ENCODE measurements at regions not wholly inside any gene's neighbourhood (a gene's known extent, or its start where the extent isn't known, plus 50 kb on each side); places are given as distances from the start of the nearest gene placed in this dataset.

DNA sequence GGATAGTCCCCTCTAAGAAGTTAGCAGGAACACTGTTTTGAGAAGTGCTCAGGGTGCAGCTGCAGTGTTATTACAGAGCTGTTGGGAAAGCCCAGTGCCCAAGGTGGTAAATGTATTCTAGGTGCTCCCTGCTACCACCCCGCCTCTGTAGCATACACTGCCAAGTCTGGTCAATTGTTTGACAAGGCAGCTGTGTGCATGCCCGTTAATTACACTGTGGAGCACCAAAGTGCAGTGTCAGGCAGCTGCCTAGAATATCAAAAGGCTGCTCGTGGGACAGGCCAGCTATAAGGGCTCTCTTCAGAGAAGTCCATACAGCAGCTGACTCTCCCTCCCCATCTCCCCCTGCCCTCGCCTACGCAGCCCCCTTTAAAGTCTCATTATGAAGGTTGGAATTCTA lies 99.9 kb upstream of the KLHL13 start (continued):
- no peak for TF ChIP-seq ETV5 (CRISPR knock-in tag; IDR thresholded peaks at IDR 0.05; ENCODE audit: low read depth)
- no peak for TF ChIP-seq HOXB6 (CRISPR knock-in tag; IDR thresholded peaks at IDR 0.05; ENCODE audit: borderline replicate concordance)
- TF ChIP-seq CHD2 (IDR thresholded peaks at IDR 0.05; ENCODE audit: low read depth, low read length), result no peak

DNA sequence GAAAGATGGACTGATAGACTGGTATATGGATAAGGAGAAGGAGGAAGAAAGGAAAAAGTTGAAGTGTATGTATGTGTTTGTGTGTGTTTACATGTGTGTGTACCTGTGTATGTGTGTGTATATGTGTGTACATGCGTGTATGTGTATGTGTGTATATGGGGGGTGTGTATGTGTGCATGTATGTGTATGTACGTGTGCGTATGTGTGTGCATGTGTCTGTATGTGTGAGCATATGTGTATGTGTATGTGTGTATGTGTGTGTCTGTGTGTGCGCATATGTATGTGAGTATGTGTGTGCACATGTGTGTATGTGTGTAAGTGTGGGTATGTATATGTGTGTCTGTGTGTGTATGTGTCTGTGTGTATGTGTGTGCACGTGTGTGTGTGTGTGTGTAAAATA lies 101.5 kb upstream of the KLHL13 start:
- Histone ChIP-seq H3K4me2 (ENCODE audit: insufficient read depth, low read length) (no peak overlapping the region), H4K20me1 (replicated peaks; ENCODE audit: control insufficient read depth, insufficient read depth, low read length) (no peaks in the 10 kb centered on the region), H3K4me3 (no peak overlapping the region), H3K4me1 (replicated peaks in 1 of 2; ENCODE audit: control insufficient read depth in 2 of 2, insufficient read depth in 2 of 2, low read length in 2 of 2) (no peaks in the 10 kb centered on the region), H3K27ac (ENCODE audit: extremely low read depth, low read depth, low read length) (no peak overlapping the region), H3K36me3 (ENCODE audit: control insufficient read depth, insufficient read depth, low read length) (no peaks in the 10 kb centered on the region), H3K27me3 (ENCODE audit: control insufficient read depth in 2 of 2, insufficient read depth in 2 of 2, low read length in 2 of 2) (no peaks in the 10 kb centered on the region; a peak in 1 of 5 replicates), H3K79me2 (ENCODE audit: control insufficient read depth, insufficient read depth, low read length) (no peaks in the 10 kb centered on the region), H3K9me3 (replicated peaks; ENCODE audit: control insufficient read depth, insufficient read depth, low read depth, low read length) (no peaks in the 10 kb centered on the region), H3K9me1 (ENCODE audit: control insufficient read depth, insufficient read depth, low read length) (no peaks in the 10 kb centered on the region), H2AFZ (ENCODE audit: low read depth, low read length) (no peak overlapping the region), H3K9ac (ENCODE audit: insufficient read depth in 1 of 2, low read depth in 2 of 2, low read length in 2 of 2) (no peak overlapping the region)
- intact Hi-C loops (cut with micrococcal nuclease), result no loop called here
- ATAC-seq, result no peak
- FAIRE-seq, result no peak
- WGBS (ENCODE audit: insufficient coverage, low coverage, missing lambda C conversion rate), result 24% methylated on average over 5 of the region's 5 CpGs
- no TSS peak for BruUV-seq (replicated peaks)
- in situ Hi-C loops (cut with MboI), result no loop called here
- POLR2A ChIA-PET, result no interaction called here
- CTCF ChIA-PET (ENCODE audit: low intra/inter-chr PET ratio), result no interaction called here
- no peak for DNase-seq (ENCODE audit: extremely low read depth in 1 of 4, low spot score in 3 of 4)
- no peak for TF ChIP-seq NR3C1 (CRISPR knock-in tag; IDR thresholded peaks at IDR 0.05)
- TF ChIP-seq KDM1A (IDR thresholded peaks at IDR 0.05), result peak in 1 of 2 experiments; percentile 52; a peak in 1 of 4 replicates
- no peak for TF ChIP-seq DIDO1 (tag; IDR thresholded peaks at IDR 0.05; ENCODE audit: low read depth)
- no peak for TF ChIP-seq BCL6 (CRISPR knock-in tag; IDR thresholded peaks at IDR 0.05)
- no peak for TF ChIP-seq SP1 (CRISPR knock-in tag; IDR thresholded peaks at IDR 0.05)
- TF ChIP-seq GABPA (tag; conservative IDR thresholded peaks at IDR 0.05; ENCODE audit: low read depth), result no peak
